DMS114 treated with DMSO at 0.1 percent for 48 hours (cell line): ENCODE measurements at regions not wholly inside any gene's neighbourhood (a gene's known extent, or its start where the extent isn't known, plus 50 kb on each side); places are given as distances from the start of the nearest gene placed in this dataset.

Experiments
- DNase-seq: peaks from one replicate; lab custom pipeline; 2025; ENCODE audit not compliant: unreplicated experiment; lab: John Stamatoyannopoulos, UW

DNA sequence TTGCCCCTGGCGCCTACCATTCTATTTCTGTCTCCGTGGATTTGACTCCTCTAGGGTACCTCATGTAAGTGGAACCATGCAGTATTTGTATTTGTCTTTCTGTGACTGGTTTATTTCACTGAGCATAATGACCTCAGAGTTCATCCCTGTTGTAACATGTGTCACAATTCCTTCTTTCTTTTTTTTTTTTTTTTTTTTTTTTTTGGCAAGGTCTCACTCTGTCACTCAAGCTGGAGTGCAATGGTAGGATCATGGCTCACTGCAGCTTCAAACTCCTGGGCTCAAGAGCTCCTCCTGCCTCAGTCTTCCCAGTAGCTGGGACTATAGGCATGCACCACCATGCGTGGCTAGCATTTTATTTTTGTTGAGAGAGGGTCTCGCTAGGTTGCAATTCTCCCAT lies 74.0 kb upstream of the SEPTIN5 start:
- DNase-seq: no peak

GRCh38 chr22:19641254-19641982 lies 72.9 kb upstream of the SEPTIN5 start:
- no peak for DNase-seq

DNA sequence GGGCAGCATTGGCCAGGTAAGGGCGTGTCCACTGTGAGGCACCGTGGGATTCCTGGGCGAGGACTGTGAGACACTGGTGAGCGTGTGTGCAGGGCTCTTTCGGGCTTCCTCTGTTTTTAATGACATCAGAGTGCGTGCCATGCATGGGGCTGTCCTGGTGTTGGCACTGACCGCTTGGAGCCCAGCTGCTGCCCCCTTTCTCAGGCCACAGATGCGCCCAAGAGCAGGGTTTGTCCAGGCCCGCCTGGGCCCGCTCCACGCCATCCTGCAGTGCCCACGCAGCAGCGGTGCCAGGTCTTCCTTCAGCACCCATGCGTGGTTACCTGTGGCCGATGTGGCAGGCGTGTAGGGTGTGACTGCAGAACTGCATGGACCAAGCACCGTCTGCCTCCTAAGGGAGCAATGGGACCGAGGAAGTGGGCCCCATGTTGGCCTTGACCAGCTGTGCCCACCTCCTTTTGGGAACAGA lies 72.3 kb upstream of the SEPTIN5 start:
- no peak for DNase-seq

- no peak for DNase-seq
Measured at GRCh38 chr22:19643448-19644313, 70.6 kb upstream of the SEPTIN5 start.

DNA sequence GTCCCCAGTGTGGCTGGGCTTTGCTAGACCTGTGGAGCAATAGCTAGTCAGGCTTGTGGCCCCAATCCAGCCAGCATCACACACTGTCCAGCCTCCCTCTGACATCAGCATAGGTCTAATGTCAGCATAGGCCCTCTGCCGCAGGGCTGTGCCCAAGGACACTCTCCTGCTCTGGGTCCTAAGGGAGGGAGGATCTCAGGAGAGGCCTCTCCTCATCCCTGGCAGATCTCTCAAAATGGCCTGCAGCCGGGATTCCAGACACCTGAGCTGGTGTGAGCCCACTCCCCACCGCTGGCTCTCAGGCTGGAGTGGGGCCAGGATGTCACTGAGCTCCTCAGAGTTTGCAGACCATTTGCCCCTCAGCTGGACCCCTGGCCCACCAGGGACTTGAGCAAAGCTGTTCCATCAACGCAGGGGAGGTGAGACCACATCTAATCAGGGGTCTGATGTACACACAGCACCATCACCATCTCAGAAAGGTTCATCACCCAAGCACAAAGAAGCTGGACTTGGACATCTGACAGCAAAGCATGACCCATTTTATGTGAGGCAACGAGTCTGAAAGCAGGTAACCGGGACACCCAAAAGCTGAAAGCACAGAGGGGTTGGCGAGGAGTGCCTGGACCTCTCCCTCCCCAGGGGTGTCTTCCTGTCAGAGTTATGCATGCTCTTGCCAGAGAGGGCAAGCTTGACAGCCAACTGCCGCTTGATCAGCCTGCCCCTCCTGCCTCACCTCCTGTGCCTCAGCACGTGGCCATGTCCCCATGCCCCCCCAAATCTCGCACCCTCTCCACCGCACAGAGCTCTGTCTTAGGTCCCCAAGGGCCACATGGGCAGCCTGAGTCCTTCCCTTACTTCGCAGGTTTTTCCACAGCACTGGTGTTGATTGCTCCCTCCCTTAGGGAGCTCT lies 69.7 kb upstream of the SEPTIN5 start:
- no peak for DNase-seq

DNA sequence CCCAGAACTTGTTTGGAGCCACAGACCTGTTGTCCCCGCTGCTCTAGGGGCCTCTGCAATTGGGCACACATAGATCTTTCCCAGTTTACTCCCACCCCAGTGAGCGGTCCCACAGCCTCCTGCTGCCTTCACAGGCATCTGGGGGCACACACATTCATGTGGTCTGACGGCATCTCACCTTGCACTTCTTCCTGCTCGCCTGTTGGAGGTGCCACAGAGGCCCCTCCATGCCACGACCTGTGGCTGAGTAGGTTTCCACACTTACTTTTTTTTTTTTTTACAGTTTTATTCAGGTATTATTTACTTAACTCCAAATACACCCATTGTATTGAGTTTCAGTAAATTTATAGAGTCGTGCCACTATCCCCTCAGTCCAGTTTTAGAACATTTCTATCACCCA lies 68.9 kb upstream of the SEPTIN5 start:
- no peak for DNase-seq

GRCh38 chr22:19645905-19646304 lies 68.4 kb upstream of the SEPTIN5 start:
- no peak for DNase-seq

- DNase-seq: no peak
Measured at GRCh38 chr22:19646383-19646782, 67.9 kb upstream of the SEPTIN5 start.

- DNase-seq: no peak
Measured at GRCh38 chr22:19648419-19648929, 65.8 kb upstream of the SEPTIN5 start.

- DNase-seq: no peak
Measured at GRCh38 chr22:19652316-19652715, 62.0 kb upstream of the SEPTIN5 start.

DNA sequence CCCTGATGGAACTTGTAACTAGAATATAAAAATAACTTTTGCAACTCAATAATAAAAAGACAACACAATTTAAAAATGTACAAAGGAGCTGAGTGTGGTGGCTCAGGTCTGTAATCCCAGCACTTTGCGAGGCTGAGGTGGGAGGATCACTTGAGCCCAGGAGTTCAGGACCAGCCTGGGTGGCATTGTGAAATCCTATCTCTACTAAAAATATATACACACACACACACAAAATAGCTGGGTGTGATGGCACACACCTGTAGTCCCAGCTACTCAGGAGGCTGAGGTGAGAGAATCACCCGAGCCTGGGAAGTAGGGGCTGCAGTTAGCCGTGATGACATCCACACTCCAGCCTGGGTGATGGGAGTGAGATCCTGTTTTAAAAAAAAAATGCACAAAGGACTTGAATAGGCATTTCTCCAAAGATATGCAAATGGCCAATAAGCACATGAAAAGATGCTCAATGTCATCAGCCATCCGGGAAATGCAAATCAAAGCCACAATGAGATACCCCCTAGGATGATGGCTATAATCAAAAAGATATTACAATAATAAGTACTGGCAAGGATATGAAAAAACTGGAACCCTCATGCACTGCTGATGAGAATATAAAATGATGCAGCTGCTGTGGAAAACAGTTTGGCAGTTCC lies 59.8 kb upstream of the SEPTIN5 start:
- DNase-seq: no peak

DNA sequence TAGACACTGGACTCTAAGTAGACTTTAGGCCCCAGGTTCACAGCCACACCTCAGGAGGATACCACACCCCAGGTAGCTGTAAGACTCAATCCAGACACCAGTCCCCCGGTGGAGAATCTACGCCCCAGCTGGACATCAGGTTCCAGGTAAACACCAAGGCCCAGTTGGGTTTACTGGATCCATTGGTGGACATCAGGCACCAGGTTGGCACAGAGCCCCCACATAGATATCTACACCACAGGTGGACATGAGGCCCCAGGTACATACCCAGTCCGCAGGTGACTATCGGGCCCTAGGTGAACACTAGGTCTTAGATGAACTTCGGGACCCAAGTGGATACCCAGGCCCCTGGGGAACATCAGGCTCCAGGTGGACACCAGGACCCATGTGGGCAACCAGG lies 58.9 kb upstream of the SEPTIN5 start:
- no peak for DNase-seq

GRCh38 chr22:19656541-19657251 lies 57.6 kb upstream of the SEPTIN5 start:
- DNase-seq: no peak

DNA sequence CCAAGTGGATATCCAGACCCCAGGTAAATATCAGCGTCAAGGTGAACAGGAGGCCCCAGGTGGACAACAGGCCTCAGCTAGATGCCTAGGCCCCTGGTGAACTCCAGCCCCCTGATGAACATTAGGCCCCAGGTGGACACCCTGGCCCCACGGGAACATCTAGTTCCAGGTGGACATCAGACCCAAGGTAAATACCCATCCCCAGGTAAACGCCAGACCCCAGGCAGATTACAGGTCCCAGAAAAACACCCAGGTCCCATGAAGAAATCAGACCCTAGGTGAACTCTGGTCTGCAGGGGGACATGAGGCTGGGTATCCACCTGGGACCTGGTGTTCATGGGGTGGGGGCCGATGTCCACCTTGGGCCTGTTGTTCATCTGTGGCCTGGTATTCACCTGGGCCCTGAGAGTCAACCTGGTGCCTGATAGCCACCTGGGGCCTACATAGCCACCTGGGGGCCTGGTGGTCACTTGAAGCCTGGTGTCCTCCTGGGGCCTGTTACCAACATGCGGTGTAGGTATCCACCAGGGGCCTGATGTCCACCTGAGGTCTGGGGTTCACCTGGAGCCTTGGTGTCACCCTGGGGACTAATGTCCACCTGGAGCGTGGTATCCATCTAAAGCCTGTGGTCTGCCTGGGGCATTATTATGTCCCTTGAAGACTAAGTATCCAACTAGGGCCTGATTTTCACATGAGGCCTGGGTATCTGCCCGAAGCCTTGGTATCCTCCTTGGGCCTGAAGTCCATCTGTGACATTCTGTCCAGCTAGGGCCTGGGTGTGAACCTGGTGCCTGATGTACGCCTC lies 56.8 kb upstream of the SEPTIN5 start:
- DNase-seq: no peak

DNA sequence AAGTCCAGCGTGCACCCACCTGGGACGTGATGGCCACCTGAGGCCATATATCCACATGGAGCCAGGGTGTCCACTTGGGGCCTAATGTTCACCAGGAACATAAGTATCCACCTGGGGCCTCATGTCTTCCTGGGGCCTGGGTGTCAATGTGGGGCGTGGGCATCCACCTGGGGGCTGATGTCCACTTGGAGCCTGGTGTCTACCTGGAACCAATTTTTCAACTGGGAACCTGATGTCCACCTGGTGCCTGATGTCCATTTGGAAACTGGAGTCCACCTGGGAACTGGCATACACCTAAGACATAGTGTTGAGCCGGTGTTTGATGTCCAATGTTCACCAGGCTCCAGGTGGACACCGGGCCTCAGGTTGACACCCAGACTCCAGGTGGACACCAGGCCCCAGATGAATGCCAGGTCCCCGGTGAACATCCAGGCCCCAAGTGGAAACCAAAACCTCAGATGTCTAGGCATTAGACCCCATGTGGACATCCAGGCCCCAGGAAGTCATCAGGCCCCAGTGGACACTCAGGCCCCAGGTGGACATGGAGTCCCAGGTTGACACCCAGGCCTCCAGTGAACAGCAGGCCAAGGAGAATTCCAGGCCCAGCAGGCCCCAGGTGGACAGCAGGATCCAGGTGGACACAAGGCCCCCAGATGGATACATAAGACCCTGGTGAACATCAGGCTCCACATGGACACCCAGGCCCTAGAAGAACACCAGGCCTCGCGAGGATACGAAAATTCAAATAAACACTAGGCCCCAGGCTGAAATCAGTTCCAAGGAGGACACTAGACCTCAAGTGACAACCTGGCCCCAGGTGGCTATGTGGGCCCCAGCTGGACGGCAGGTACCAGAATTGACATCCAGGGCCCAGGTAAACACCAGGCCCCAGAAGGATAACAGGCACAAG lies 56.0 kb upstream of the SEPTIN5 start:
- no peak for DNase-seq

DNA sequence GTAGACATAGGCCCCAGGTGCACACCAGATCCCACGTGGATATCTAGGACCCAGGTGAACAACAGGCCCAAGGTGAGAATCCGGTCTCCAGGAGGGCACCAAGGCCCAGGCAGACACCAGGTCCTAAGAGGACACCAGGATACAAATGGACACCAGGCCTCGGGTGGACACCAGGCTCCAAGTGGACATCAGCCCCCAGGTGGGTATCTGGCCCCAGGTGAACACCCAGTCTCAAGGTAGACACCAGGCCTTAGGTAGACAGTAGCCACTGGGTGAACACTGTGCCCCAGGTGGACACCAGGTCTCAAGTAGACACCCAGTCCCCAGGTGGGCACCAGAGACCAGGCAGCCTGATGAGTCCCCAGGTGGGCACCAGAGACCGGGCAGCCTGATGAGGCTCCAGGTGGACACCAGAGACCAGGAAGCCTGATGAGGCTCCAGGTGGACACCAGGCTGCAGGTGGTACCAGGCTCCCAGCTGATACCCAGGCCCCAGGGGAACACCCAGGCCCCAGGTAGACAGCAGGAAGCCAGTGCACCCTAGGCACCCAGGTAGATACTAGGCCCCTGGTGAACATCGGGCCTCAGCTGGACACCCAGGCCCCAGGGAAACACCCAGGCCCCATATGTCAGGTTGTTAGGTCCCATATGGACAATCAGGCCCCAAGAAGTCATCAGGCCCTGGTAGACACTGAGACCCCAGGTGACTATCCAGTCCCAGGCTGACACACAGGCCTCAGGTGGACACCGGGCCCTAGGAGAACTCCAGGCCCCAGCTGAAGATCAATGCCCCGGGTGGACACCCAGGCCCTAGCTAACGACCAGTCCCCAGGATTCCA lies 55.1 kb upstream of the SEPTIN5 start:
- no peak for DNase-seq

DNA sequence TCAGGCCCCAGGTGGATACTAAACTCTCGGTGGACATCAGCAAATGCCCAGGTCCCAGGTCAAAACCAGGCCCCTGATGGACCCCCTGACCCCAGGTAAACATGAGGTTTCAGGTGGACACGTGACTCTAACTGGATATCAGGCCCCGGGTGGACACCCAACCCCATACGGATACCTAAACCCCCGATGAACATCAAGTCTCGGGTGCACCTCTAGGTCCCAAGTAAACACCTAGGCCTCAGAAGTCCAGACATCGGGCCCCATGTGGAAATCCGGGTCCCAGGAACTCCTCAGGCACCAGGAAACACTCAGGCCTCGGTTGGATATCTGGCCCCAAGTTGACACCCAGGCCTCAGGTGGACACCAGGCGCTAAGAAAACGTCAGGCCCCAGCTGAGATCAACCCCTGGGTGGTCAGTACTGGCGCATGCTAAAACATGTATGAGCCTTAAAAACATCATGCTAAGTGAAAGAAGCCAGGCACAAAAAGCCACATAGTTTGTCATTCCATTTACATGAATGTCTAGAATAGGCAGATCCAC lies 54.4 kb upstream of the SEPTIN5 start:
- no peak for DNase-seq
